ENCODE measurements at regions not wholly inside any gene's neighbourhood (a gene's known extent, or its start where the extent isn't known, plus 50 kb on each side); places are given as distances from the start of the nearest gene placed in this dataset.

DNA sequence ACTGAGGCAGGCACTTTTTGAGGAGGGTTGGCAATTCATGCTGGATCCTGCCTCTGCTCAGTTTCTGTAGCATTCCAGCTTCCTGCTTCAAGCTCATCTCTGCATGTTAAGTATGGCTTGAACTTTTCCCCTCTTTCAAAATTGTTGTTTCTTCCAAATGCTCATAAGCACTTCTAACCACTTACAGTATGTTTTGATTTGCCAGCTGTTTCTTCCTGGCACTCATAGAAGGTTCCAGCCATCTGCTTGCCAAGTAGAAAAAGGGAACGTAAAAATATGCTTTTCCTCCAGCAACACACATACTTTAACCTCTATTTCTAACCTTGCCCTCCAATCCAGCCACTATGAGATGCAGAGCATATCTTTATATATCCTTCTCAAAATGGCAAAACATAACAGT lies 692.6 kb upstream of the COBL start:
- DNase-seq (ENCODE audit: insufficient read length, low spot score): no peak
- FAIRE-seq: no peak
- no peak for TF ChIP-seq CTCF (IDR thresholded peaks at IDR 0.05; ENCODE audit: insufficient read depth, missing control alignments)

- DNase-seq (ENCODE audit: insufficient read length, low spot score) (no peak), FAIRE-seq (no peak)
- TF ChIP-seq CTCF (IDR thresholded peaks at IDR 0.05; ENCODE audit: insufficient read depth, missing control alignments): no peak
Observed at GRCh38 chr7:52006674-52007073, 690.1 kb upstream of the COBL start.

- TF ChIP-seq CTCF (IDR thresholded peaks at IDR 0.05; ENCODE audit: insufficient read depth, missing control alignments): no peak
- DNase-seq (ENCODE audit: insufficient read length, low spot score) (no peak), FAIRE-seq (no peak)
Observed at GRCh38 chr7:52005613-52006012, 689.0 kb upstream of the COBL start.

DNA sequence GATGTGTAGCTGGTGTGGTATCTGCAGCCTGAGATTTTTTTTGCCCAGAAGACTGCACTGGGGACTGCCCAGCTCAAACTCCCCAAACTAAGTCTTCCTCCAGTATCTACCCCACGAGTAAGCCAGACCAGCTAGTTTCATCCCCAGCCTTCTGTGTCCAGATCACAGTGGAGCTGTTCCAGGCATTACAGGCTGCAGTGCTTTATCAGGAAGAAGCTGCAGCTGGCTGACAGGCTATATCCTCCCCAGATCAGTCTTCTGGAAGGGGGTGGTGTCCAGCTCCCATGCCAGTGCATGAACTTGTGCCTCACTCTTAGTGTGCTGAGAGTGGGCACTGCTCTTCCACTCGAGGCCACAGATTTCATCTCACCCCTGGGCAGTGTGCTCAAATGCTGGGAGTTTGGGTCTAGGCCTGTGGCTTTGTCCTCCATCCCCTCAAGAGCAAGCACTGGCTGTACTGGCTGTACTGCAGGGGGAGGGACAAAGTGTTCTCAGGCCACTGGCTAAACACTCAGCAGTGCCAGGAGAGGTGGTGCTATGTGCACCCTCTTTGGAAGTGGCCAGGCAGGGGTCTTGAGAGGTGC lies 679.1 kb upstream of the COBL start:
- TF ChIP-seq CTCF (IDR thresholded peaks at IDR 0.05; ENCODE audit: insufficient read depth, missing control alignments): no peak
- no peak for FAIRE-seq
- no peak for DNase-seq (ENCODE audit: insufficient read length, low spot score)

GRCh38 chr7:51982653-51983052 lies 666.0 kb upstream of the COBL start:
- FAIRE-seq (no peak), DNase-seq (ENCODE audit: insufficient read length, low spot score) (no peak)
- no peak for TF ChIP-seq CTCF (IDR thresholded peaks at IDR 0.05; ENCODE audit: insufficient read depth, missing control alignments)

GRCh38 chr7:51980812-51981211 lies 664.2 kb upstream of the COBL start:
- FAIRE-seq (no peak), DNase-seq (ENCODE audit: insufficient read length, low spot score) (no peak)
- TF ChIP-seq CTCF (IDR thresholded peaks at IDR 0.05; ENCODE audit: insufficient read depth, missing control alignments): no peak

DNA sequence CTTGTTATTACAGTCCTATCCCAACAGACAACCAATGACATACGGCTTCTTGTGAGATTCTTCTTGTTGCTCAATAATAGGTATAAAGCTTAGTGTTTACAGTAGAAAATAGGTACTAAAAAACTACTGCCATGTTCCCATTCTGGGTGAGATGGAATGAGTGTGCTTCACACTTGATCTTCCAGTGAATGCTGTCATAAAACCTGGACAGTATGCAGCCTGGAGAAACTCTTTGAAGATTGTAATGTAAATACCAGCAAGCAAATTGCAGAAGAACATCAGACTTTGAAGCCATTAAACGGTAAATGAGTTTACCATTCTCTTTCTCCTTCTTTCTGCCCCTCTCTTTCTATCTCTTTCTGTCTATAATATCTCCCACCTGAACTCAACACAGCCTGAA lies 663.7 kb upstream of the COBL start:
- no peak for DNase-seq (ENCODE audit: insufficient read length, low spot score)
- TF ChIP-seq CTCF (IDR thresholded peaks at IDR 0.05; ENCODE audit: insufficient read depth, missing control alignments): no peak
- no peak for FAIRE-seq

Measured in D721Med (cell line).